H1 (cell line): ENCODE measurements at regions not wholly inside any gene's neighbourhood (a gene's known extent, or its start where the extent isn't known, plus 50 kb on each side); places are given as distances from the start of the nearest gene placed in this dataset.
"Not testable (repeated sequence)": the region's sequence is repeated elsewhere in the genome, so short reads cannot be mapped to it uniquely, and the experiment has no call there.

Experiments used
- CTCF ChIA-PET: fragments of 300-600 bp; sonication (Branson Sonifier 250); formaldehyde crosslinking; loops from one replicate; lab custom pipeline; 2021; ENCODE audit not compliant: partially characterized antibody; lab: Charles Lee
- POLR2A ChIA-PET: fragments of 300-600 bp; sonication (Branson Sonifier 250); formaldehyde crosslinking; loops from one replicate; lab custom pipeline; 2021; ENCODE audit warnings: inconsistent platforms; ENCODE audit not compliant: partially characterized antibody; lab: Charles Lee
- DNase-seq, 2 experiments: peaks; one replicate each; pipeline versions ENCODE4 v3.0.0 to v3.0.0-alpha.2; 2010 to 2022; ENCODE audit warnings: low spot score in 2 of 2, low read depth in 1 of 2, mixed read lengths in 1 of 2
- FAIRE-seq: peaks from 2 replicates; lab custom pipeline; 2011; peaks lifted over from hg19 to GRCh38; lab: Jason Lieb, UNC
- H2AFZ ChIP-seq: 2 replicates; pipeline ENCODE4 v1.8.1; 2012; ENCODE audit warnings: low read length, inconsistent platforms
- H2AK5ac ChIP-seq: 2 replicates; pipeline ENCODE4 v1.6.1; 2013; ENCODE audit warnings: low read depth, low read length
- H2BK120ac ChIP-seq: replicated peaks from 2 replicates; pipeline ENCODE3; 2013; ENCODE audit warnings: low read depth, low read length, inconsistent platforms
- H2BK12ac ChIP-seq: 2 replicates; pipeline ENCODE4 v1.6.1; 2013; ENCODE audit warnings: low read depth, low read length
- H2BK15ac ChIP-seq: 2 replicates; pipeline ENCODE4 v1.6.1; 2013; ENCODE audit warnings: low read length
- H2BK20ac ChIP-seq: 2 replicates; pipeline ENCODE4 v1.6.1; 2013; ENCODE audit warnings: low read length
- H2BK5ac ChIP-seq: 2 replicates; pipeline ENCODE4 v1.6.1; 2013; ENCODE audit warnings: low read depth, low read length
- H3K14ac ChIP-seq: 2 replicates; pipeline ENCODE4 v1.6.1; 2013; ENCODE audit warnings: inconsistent platforms; ENCODE audit not compliant: insufficient read length
- H3K18ac ChIP-seq: 2 replicates; pipeline ENCODE4 v1.6.1; 2013; ENCODE audit warnings: low read length; ENCODE audit errors: extremely low read depth
- H3K23ac ChIP-seq: 2 replicates; pipeline ENCODE4 v1.6.1; 2013; ENCODE audit warnings: inconsistent platforms; ENCODE audit not compliant: insufficient read length
- H3K23me2 ChIP-seq: 2 replicates; pipeline ENCODE4 v1.6.1; 2013; ENCODE audit warnings: low read depth, low read length
- H3K27ac ChIP-seq: 2 replicates; pipeline ENCODE4 v1.6.1; 2011; ENCODE audit warnings: low read depth, low read length, inconsistent platforms
- H3K27me3 ChIP-seq, 4 experiments: replicated peaks in 1 of 4; 1 replicate in 1 of 4; 2 replicates in 3 of 4; pipeline versions ENCODE4 v1.6.1 to v1.8.1; 2011 to 2013; ENCODE audit warnings: low read length in 3 of 4, mild to moderate bottlenecking in 3 of 4, inconsistent platforms in 2 of 4, mixed read lengths in 2 of 4, moderate library complexity in 1 of 4; ENCODE audit not compliant: control insufficient read depth in 3 of 4, insufficient read depth in 3 of 4; ENCODE audit errors: extremely low read depth in 1 of 4
- H3K36me3 ChIP-seq, 4 experiments: 2 replicates each; pipeline versions ENCODE4 v1.6.1 to v1.8.1; 2011 to 2013; ENCODE audit warnings: mild to moderate bottlenecking in 4 of 4, low read length in 3 of 4, moderate library complexity in 2 of 4, control low read depth in 1 of 4, inconsistent platforms in 1 of 4; ENCODE audit not compliant: insufficient read depth in 4 of 4, control insufficient read depth in 2 of 4
- H3K4ac ChIP-seq: replicated peaks from 2 replicates; pipeline ENCODE3; 2013; ENCODE audit warnings: low read length, low read depth, mixed read lengths, inconsistent platforms; ENCODE audit not compliant: insufficient read length
- H3K4me1 ChIP-seq, 4 experiments: replicated peaks in 1 of 4; 1 replicate in 1 of 4; 2 replicates in 3 of 4; pipeline versions ENCODE4 v1.6.1 to v1.8.1; 2011 to 2013; ENCODE audit warnings: low read length in 3 of 4, inconsistent platforms in 2 of 4, mixed read lengths in 1 of 4; ENCODE audit not compliant: insufficient read depth in 4 of 4, control insufficient read depth in 3 of 4
- H3K4me2 ChIP-seq, 2 experiments: 2 replicates each; pipeline versions ENCODE4 v1.6.1 to v1.8.1; 2011 to 2013; ENCODE audit warnings: low read depth in 2 of 2, low read length in 2 of 2, control low read depth in 1 of 2, inconsistent platforms in 1 of 2, mild to moderate bottlenecking in 1 of 2; ENCODE audit not compliant: insufficient read depth in 1 of 2
- H3K4me3 ChIP-seq, 4 experiments: fragments of 200-600, 300-600 bp in 1 of 4; sonication (generic), shearing (Covaris generic), sonication (Bioruptor Twin) in 1 of 4; 2 replicates each; pipeline versions ENCODE4 v1.5.1 to v1.8.1; 2011 to 2016; ENCODE audit warnings: low read length in 4 of 4, low read depth in 3 of 4, control low read depth in 2 of 4, inconsistent platforms in 2 of 4, mild to moderate bottlenecking in 2 of 4, mixed read lengths in 1 of 4, moderate library complexity in 1 of 4; ENCODE audit not compliant: insufficient read depth in 2 of 4; ENCODE audit errors: extremely low read depth in 1 of 4
- H3K56ac ChIP-seq: replicated peaks from 2 replicates; pipeline ENCODE3; 2013; ENCODE audit warnings: low read depth, mild to moderate bottlenecking, mixed read lengths, low read length, inconsistent platforms; ENCODE audit not compliant: insufficient read length
- H3K79me1 ChIP-seq: 2 replicates; pipeline ENCODE4 v1.6.1; 2013; ENCODE audit warnings: low read depth, low read length, control low read depth
- H3K79me2 ChIP-seq, 2 experiments: 2 replicates each; pipeline versions ENCODE4 v1.6.1 to v1.8.1; 2012 to 2013; ENCODE audit warnings: low read length in 2 of 2, mild to moderate bottlenecking in 2 of 2, inconsistent platforms in 1 of 2; ENCODE audit not compliant: insufficient read depth in 2 of 2, control insufficient read depth in 1 of 2
- H3K9ac ChIP-seq, 4 experiments: replicated peaks in 1 of 4; 1 replicate in 1 of 4; 2 replicates in 3 of 4; pipeline versions ENCODE4 v1.6.1 to v1.8.1; 2011 to 2013; ENCODE audit warnings: low read depth in 3 of 4, low read length in 3 of 4, control low read depth in 2 of 4, mild to moderate bottlenecking in 2 of 4, moderate library complexity in 2 of 4, inconsistent platforms in 1 of 4; ENCODE audit errors: extremely low read depth in 1 of 4
- H3K9me3 ChIP-seq, 2 experiments: 2 replicates each; pipeline versions ENCODE4 v1.6.1 to v1.8.1; 2012 to 2013; ENCODE audit warnings: mild to moderate bottlenecking in 2 of 2, moderate library complexity in 2 of 2, control low read depth in 1 of 2, inconsistent platforms in 1 of 2, low read depth in 1 of 2, low read length in 1 of 2, mixed read lengths in 1 of 2; ENCODE audit not compliant: insufficient read depth in 2 of 2
- H4K20me1 ChIP-seq, 2 experiments: replicated peaks in 1 of 2; 2 replicates each; pipeline versions ENCODE3 to v1.8.1; 2011 to 2013; ENCODE audit warnings: inconsistent platforms in 2 of 2, low read length in 2 of 2, mild to moderate bottlenecking in 1 of 2; ENCODE audit not compliant: insufficient read depth in 2 of 2, control insufficient read depth in 1 of 2
- H4K5ac ChIP-seq: 2 replicates; pipeline ENCODE4 v1.6.1; 2013; ENCODE audit warnings: low read length, low read depth, mixed read lengths, inconsistent platforms; ENCODE audit not compliant: insufficient read length
- H4K8ac ChIP-seq: 2 replicates; pipeline ENCODE4 v1.8.0; 2013; ENCODE audit warnings: mild to moderate bottlenecking, moderate library complexity, low read length, inconsistent platforms; ENCODE audit not compliant: insufficient read depth; ENCODE audit errors: extremely low read depth
- H4K91ac ChIP-seq: replicated peaks from 2 replicates; pipeline ENCODE3; 2013; ENCODE audit warnings: low read length, mixed read lengths, inconsistent platforms; ENCODE audit not compliant: insufficient read length
- WGBS, 2 experiments: shearing (Covaris generic) in 1 of 2; methylation state at CpG; one replicate each; pipeline versions ENCODE4 v1.1.6 to v1.1.7; 2013 to 2015; ENCODE audit warnings: low lambda C conversion rate in 2 of 2, mixed read lengths in 2 of 2, inconsistent platforms in 1 of 2, low coverage in 1 of 2, missing lambda C conversion rate in 1 of 2; ENCODE audit not compliant: insufficient replicate concordance in 2 of 2, insufficient coverage in 1 of 2, insufficient read length in 1 of 2; ENCODE audit errors: extremely low coverage in 1 of 2, missing lambda C conversion rate in 1 of 2; 5-methylcytosine and 5-hydroxymethylcytosine counted together

DNA sequence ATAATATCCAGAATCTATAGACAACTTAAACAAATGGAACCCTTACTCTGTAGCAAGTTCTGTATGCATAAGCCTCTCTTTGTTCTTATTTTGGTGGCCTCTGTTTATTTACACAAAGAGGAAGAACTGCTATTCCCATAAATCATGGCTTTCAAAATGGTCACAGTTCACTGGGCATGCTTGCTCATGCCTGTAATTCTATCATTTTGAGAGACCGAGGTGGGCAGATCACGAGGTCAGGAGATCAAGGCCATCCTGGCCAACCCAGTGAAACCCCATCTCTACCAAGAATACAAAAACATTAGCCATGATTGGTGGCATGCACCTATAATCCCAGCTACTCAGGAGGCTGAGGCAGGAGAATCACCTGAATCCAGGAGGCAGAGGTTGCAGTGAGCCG lies 307.3 kb upstream of the ZNF337 start:
- POLR2A ChIA-PET, DNase-seq, H3K4ac ChIP-seq, H3K4me3 ChIP-seq, CTCF ChIA-PET, H3K4me2 ChIP-seq, H3K23ac ChIP-seq, H3K79me1 ChIP-seq, H3K27me3 ChIP-seq, H4K5ac ChIP-seq, H3K18ac ChIP-seq, H3K4me1 ChIP-seq, H4K20me1 ChIP-seq, H3K79me2 ChIP-seq, H2BK120ac ChIP-seq, H3K23me2 ChIP-seq, H3K9me3 ChIP-seq, H2BK20ac ChIP-seq, H3K27ac ChIP-seq, H4K8ac ChIP-seq, H2BK12ac ChIP-seq, H3K36me3 ChIP-seq, H3K9ac ChIP-seq, H3K56ac ChIP-seq, H2BK5ac ChIP-seq, H4K91ac ChIP-seq, H2AK5ac ChIP-seq, H2BK15ac ChIP-seq, H2AFZ ChIP-seq, H3K14ac ChIP-seq, FAIRE-seq: not testable (repeated sequence)
- 89% methylated on average over 3 of the region's 3 CpGs; no CpG with 5 or more reads in 1 of the 2 experiments for WGBS, 2 experiments

DNA sequence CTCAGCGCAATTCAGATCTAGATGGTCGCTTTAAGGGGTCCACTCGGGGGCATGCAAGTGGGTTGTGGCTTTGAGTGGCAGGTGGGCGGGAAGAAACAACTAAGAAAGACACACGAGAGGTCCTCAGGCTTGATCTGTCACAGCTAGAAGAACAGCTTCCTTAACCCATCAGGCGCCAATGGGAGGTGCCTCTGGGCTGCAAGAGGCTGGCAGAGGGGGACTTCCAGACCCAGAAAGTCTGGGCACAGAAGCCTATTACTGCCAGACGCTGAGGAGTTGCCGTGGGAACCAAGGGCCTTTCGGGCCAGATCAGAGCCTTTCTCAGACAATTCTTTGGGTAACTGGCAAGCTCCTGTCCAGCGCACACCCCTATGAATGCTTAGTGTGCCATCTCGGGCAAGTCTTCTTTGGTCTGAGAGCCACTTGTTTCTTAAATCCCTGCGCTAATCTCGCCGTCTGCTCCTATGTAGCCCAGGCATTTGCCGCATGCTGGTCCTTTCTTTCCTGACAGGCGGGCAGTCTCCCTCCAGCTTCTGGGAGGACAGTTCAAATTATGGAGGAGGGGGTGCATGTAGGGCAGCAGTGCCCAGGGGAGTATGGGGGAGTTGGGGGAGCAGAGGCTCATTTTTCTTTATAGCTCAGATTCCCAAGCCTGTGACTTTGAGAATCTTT lies 300.9 kb upstream of the ZNF337 start:
- H3K27me3 ChIP-seq, H2BK120ac ChIP-seq, H4K91ac ChIP-seq, H3K9ac ChIP-seq, H3K4me3 ChIP-seq, POLR2A ChIA-PET, FAIRE-seq, H3K56ac ChIP-seq, H2BK5ac ChIP-seq, H4K8ac ChIP-seq, DNase-seq, H3K4me2 ChIP-seq, H3K79me2 ChIP-seq, H2BK20ac ChIP-seq, H4K5ac ChIP-seq, H3K18ac ChIP-seq, H3K27ac ChIP-seq, H4K20me1 ChIP-seq, H3K79me1 ChIP-seq, H3K14ac ChIP-seq, H2BK15ac ChIP-seq, H3K9me3 ChIP-seq, H3K23me2 ChIP-seq, H3K23ac ChIP-seq, H2AFZ ChIP-seq, H3K4ac ChIP-seq, H3K4me1 ChIP-seq, H2BK12ac ChIP-seq, H2AK5ac ChIP-seq, CTCF ChIA-PET, H3K36me3 ChIP-seq: not testable (repeated sequence)
- WGBS, 2 experiments: 82% methylated on average over 15 of the region's 16 CpGs; no CpG with 5 or more reads in 1 of the 2 experiments
